Activated naive CD8-positive, alpha-beta T cell treated with anti-CD3 and anti-CD28 coated beads, Interleukin-2, amount 50 U/mL, for 16 hours (primary cell): ENCODE measurements at regions not wholly inside any gene's neighbourhood (a gene's known extent, or its start where the extent isn't known, plus 50 kb on each side); places are given as distances from the start of the nearest gene placed in this dataset.
"Not testable (repeated sequence)": the region's sequence is repeated elsewhere in the genome, so short reads cannot be mapped to it uniquely, and the experiment has no call there.

Experiments
- DNase-seq: peaks from one replicate; pipeline ENCODE4 v3.0.0-alpha.2; 2020; ENCODE audit warnings: low read depth, low spot score

- no peak for DNase-seq
Measured at GRCh38 chr9:30935730-30936129, 1448.7 kb upstream of the ACO1 start.

DNA sequence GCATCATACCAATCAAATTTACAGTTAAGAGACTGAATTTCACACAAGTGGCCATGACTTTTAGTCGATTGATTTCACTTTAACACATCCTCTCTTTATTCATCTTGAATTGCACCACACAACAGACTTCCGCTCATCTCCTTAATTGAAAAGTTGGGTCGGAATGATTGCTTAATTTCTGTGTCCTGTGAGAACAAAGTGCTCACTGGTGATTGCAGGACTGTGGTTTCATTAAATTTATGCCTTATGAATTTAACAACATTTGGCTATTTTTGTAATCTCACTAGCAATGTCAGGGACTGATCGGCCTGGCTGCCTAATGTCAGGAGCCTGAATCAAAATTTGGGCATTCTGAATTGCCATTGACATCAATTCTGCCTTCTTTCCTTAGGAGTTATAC is 1447.3 kb upstream of the ACO1 start:
- no peak for DNase-seq

GRCh38 chr9:30942852-30943251 is 1441.6 kb upstream of the ACO1 start:
- not testable (repeated sequence) for DNase-seq

DNA sequence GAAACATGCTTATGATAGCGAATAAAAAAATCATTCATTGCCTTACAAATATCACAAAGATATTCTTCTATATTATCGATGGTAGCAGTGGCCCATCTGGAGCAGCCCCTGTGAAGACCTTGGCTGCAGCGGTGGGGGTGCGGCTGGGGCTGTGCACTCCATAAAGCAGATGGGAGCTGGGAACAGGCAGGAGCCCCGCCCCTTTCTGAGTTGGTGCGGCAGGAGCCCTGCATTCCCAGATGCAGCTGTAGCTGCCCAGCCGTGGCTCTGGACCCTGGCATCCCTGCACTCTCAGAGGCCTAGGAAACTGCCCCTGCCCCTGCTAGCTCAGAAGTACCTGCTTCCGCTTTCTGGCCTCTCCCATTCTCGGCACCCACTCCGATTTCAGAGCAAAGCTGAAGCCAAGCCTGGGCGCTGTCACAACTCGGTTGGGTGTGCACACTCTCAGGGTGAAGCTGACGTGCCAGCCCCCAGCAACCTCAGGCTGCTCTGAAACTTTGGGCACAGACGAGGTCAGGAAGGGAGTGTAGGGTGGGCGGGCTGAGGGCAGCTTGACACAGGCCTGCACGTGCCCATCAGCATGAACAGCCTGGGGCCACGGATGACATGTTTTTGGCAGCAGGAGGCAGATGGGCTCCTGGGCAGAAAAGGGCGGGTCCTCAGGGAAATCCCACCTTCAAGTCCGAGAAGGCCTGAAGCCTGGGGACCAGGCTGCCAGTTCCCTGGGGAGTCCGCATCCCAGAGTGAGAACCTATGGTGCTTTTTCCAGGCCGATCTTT is 1440.8 kb upstream of the ACO1 start:
- DNase-seq: no peak

- DNase-seq: no peak
Measured at GRCh38 chr9:30944225-30944569, 1440.2 kb upstream of the ACO1 start.

DNA sequence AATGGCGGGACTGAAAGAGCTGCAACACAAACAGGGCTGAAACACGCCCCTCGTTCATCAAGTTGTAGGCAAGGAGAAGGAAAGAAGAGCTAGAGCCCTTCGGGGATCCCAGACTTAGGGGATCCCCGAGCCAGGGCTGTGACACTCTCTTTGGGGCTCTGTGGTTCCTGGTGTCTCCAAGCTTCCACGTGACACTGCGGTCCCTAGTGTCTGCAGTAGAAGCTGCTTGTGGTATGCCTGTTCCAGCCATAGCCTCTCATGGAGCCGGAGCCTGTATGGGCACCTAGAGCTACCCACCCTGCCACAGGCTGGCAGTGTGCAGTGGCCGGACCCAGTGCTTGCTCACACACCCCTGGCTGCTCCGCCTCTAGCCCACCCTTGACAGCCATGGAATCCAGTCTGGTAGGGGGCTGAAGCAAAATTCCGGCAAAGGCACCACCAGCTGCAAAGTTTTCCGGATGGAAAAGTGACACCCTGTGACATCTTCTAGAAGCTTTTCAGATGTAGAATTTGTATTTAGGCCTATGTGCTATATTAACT is 1439.6 kb upstream of the ACO1 start:
- no peak for DNase-seq

GRCh38 chr9:30964332-30964731 is 1420.1 kb upstream of the ACO1 start:
- no peak for DNase-seq

DNA sequence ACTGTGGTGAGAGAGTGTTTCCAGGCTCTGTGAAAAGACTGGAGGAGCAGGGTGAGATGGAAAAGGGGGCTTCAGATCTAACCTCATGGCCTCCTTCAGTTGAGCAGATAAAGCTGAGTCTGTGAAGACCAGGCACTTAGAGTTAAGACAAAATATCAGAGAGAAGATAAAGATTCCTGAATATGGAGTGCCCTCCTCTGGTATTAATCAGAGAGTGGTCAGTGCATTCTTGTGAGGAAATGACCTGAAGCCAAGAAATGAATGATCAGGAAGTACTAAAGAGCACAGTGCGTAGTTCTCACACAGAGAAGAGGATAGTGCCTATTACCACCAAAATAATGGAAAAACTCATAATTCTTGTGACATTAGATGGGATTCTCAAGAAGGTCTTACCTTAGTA is 1417.0 kb upstream of the ACO1 start:
- no peak for DNase-seq

DNA sequence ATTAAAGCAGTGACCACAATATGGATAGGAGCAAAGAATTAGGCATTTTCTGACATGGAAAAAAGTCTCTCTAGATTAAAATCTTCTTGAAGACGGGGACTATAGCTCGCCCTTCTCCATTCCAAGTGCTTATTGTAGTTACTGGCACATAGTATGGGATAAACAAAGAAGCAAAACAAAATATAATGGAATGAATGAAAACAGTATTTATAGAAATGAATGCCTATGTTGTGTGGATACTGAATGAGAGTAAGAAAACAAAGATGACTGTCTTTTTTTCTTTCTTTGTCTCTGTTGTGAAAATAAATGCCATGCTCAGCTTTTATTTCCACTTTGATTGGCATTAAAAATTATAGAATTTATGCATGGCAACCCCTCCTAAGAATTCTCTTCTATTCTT is 1414.3 kb upstream of the ACO1 start:
- DNase-seq: no peak

DNA sequence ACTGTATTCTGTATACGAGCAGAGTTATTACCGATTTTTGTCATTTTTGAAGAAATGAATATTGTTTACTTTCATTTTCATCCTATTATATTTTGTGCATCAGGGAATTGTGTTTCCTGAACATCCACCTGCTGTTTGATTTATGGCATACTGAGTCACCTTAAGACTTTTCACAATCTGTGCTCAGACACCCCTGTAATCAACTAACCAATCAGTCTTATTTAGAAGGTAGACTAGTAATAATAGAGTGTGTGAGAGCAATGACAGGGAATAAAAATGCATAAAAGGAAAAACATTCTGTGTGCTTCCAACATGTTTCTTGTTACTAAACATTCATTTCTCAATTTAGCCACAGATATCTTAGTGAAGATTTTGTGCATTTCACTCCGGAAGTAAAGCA is 1413.6 kb upstream of the ACO1 start:
- DNase-seq: no peak

- no peak for DNase-seq
Measured at GRCh38 chr9:30972654-30973053, 1411.8 kb upstream of the ACO1 start.

DNA sequence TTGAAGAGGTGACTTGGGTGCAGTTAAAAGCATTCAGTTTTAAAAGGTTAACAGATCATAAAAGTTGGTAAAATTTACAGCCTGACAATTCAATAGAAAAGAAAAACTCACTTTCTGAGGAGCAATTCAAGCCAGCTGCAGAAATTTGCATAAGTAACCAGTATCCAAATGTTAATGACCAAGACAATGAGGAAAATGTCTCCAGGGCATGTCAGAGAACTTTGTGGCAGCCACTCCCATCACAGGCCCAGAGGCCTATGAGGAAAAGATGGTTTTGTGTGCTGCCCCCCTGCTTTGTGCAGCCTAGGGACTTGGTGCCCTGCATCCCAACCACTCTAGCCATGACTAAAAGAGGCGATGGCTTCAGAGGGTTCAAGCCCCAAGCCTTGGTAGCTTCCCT is 1406.5 kb upstream of the ACO1 start:
- no peak for DNase-seq

DNA sequence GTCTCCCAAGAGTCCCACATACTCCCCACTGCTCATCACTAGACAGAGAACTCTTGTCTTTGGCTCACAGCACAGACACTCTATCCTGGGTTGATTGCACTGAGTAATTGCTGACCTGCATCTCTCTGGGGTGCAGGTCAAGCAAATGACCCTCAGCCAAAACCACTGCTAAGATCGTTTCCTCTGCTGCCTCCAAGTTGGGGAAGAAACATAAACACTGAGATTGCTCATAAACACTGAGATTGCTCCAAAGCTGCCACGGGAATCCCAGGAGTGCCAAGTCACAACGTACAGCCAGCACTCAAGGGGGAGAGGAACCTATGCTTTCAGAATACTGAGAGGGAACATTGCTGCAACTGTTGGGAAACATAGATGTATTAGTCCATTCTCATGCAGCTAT is 1402.1 kb upstream of the ACO1 start:
- no peak for DNase-seq

DNA sequence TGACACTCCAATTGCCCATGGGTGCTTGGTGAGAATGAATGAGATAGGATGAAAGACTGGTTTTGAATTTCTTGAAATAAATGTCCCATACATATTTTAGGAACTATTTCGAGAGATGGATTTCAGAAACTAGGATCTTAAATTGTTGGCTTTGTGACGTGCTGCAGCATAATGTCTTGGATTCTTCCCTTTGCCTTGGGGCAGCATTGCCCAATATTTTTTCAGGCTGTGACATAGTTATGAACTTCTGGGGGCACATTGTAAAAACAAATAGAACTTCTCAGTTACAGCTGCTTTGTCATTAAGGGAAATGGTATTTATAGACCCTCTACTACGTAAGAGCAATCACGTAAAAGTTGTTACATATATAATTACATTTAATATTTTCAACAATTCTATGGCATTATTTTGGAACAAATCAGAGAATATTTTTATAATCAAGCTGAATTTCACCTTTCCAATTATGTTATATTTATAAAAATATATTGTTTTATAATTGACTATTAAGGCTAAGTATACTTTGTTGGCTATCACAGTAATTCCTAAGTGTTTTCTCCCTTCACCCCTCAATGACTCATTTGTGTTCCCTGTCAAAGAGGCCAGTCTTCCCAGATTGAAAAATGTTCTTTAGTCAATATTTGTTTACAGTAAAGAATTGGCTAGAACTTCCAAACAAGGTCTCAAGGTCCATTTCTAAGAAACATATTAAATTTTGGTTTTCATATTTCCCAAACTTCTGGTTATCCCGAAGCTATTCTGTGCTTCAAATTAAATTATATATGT is 1388.3 kb upstream of the ACO1 start:
- no peak for DNase-seq

DNA sequence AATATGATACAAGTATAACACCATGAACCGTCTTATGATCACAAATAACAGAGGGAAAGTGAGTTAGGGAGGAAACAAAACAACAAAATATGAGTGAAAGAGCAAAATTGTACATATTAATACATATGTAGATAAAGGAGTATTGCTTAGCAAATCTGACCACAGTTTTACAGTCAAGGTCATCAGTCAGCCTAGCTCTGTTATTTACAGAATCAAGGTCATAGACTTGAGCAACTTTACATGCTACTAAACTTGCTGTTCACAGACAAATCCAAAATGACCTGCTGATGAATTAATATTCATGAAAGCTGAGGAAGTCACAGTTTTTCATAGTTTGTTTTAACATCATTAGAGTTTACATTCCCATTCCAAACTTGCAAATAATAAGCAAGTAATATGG is 1387.7 kb upstream of the ACO1 start:
- DNase-seq: no peak

GRCh38 chr9:30997291-30997690 is 1387.2 kb upstream of the ACO1 start:
- DNase-seq: no peak

- no peak for DNase-seq
Measured at GRCh38 chr9:31005086-31005665, 1379.3 kb upstream of the ACO1 start.

GRCh38 chr9:31013371-31013770 is 1371.1 kb upstream of the ACO1 start:
- DNase-seq: no peak

DNA sequence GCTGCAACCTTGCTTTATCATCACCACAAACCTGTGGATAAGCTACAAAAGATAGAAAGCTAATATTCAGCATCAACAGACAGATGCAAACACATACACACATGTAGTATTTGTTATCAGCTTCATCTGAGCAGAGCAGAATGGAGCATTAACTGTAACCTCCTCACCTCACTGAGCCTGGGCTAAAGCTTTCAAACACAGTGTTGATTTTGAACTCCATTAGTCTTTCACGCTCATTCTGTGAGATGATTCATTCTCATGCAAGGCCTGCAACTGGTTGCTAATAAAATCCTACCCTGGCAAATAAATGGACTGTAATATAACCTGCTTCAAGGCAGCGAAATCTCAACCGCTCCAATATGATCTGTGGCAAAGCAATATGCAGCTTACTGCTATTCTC is 1360.6 kb upstream of the ACO1 start:
- DNase-seq: no peak

- DNase-seq: no peak
Measured at GRCh38 chr9:31027678-31028077, 1356.8 kb upstream of the ACO1 start.

DNA sequence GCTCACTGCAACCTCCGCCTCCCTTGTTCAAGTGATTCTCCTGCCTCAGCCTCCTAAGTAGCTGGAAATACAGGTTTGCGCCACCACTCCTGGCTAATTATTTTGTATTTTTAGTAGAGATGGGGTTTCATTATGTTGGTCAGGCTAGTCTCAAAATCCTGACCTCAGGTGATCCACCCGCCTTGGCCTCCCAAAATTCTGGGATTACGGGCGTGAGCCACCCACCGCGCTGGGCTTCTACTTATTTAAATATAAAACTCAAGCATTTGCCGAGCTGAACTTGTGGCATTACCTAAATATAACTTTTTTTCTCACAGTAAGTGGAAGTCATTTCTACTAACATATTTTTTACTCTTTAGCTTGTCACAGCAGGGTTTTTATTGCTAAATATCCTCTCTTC is 1356.3 kb upstream of the ACO1 start:
- no peak for DNase-seq

DNA sequence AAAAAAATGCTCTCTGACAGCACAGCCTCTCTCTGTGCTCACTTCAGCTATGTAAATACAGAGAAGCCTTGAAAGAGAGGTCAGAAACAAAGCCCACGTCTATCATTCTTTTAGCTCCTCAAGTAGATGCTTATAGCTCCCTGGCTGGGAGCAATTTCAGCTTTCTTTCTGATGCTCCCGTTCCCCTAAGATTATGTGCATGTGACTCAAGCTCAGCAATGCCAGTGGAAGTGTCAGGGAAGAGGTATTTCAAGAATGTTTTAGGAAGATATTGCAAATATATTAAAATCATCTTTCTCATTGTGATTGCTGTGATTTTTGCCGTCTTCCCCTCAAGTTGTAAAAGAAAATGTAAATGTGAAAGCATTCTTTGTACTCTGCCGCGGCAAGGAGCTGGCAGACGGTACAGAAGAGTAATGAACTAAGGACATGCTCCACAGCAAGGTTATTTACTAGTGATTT is 1353.7 kb upstream of the ACO1 start:
- DNase-seq: no peak

GRCh38 chr9:31032206-31032605 is 1352.2 kb upstream of the ACO1 start:
- DNase-seq: no peak
